ENCODE measurements at regions not wholly inside any gene's neighbourhood (a gene's known extent, or its start where the extent isn't known, plus 50 kb on each side); places are given as distances from the start of the nearest gene placed in this dataset.
"Not testable (repeated sequence)": the region's sequence is repeated elsewhere in the genome, so short reads cannot be mapped to it uniquely, and the experiment has no call there.

DNA sequence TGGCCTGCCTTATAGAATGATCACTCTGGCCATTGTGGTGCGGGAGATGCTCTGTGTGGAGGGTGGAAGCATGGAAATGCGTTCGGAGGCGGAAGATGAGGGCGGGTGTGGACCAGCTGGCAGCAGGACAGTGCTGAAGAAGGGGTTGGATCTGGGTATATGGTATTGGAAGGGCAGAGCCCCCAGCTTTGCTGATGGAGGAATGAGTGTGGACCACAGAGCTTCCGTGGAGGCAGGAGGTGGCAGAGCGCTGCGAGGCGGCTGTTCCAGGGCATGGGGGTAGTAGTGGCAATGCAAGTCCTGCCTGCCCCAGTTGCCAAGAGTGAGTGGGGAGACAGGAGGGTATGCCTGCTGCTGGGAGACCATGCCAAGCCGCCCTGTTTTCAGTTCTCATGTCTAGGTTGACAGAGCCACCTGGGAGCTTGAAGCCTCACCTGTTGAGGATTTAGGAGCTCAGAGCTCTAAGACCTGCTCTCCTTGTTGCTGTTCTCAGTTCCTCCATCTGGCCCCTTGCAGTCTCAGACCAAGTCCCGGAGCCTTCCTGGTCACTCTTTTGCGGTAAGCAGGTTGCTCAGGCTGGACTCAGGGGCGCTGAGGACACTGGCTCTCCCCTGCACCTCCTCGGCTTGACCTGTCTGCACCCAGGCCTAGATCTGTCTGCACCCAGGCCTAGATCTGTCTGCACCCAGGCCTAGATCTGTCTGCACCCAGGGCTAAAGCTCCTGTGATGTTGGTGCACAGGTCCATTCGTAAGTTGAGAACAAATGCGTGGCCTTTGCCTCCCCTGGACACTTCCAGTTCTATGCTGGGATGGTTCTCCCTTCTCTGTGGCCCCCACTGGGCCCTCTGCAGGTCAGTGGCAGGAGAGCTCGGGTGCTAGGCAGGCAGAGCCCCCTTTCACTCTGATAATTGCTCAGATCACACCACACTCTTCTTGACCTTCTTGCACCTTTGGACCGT lies 290.5 kb upstream of the HS6ST1 start:
- H3K4me3 ChIP-seq (ENCODE audit: low read depth, low read length) = no peak overlapping the region
- TF ChIP-seq, protein P1, sequence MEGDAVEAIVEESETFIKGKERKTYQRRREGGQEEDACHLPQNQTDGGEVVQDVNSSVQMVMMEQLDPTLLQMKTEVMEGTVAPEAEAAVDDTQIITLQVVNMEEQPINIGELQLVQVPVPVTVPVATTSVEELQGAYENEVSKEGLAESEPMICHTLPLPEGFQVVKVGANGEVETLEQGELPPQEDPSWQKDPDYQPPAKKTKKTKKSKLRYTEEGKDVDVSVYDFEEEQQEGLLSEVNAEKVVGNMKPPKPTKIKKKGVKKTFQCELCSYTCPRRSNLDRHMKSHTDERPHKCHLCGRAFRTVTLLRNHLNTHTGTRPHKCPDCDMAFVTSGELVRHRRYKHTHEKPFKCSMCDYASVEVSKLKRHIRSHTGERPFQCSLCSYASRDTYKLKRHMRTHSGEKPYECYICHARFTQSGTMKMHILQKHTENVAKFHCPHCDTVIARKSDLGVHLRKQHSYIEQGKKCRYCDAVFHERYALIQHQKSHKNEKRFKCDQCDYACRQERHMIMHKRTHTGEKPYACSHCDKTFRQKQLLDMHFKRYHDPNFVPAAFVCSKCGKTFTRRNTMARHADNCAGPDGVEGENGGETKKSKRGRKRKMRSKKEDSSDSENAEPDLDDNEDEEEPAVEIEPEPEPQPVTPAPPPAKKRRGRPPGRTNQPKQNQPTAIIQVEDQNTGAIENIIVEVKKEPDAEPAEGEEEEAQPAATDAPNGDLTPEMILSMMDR (conservative IDR thresholded peaks at IDR 0.05; ENCODE audit: low read depth, low read length) = no peak

DNA sequence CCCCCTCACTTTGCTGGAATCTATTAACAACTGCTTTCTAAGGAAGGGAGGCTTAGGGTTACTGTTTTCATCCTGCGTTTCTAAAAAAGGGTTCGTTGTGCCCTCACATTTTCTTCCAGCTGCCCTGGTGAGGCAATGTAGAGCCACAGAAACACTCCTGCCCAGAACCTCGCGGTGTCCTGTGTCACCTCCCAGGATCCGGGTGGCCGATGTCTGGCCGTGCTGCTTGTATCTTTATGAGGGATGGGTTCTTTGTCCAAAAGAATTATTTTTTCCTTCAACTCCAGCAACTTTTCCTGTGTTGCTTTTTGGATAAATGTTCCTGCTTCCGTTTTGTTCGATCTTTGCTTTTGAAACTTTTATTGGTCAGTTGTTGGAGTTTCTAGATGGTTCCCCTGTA lies 291.8 kb upstream of the HS6ST1 start:
- DNase-seq (ENCODE audit: low read depth) = no peak
- no peak overlapping the region for H3K4me3 ChIP-seq (ENCODE audit: low read depth, low read length)
- TF ChIP-seq, protein P1 (conservative IDR thresholded peaks at IDR 0.05; ENCODE audit: low read depth, low read length) = no peak

More for the DNA sequence above, 290.5 kb upstream of the HS6ST1 start:
- DNase-seq (ENCODE audit: low read depth) = no peak

DNA sequence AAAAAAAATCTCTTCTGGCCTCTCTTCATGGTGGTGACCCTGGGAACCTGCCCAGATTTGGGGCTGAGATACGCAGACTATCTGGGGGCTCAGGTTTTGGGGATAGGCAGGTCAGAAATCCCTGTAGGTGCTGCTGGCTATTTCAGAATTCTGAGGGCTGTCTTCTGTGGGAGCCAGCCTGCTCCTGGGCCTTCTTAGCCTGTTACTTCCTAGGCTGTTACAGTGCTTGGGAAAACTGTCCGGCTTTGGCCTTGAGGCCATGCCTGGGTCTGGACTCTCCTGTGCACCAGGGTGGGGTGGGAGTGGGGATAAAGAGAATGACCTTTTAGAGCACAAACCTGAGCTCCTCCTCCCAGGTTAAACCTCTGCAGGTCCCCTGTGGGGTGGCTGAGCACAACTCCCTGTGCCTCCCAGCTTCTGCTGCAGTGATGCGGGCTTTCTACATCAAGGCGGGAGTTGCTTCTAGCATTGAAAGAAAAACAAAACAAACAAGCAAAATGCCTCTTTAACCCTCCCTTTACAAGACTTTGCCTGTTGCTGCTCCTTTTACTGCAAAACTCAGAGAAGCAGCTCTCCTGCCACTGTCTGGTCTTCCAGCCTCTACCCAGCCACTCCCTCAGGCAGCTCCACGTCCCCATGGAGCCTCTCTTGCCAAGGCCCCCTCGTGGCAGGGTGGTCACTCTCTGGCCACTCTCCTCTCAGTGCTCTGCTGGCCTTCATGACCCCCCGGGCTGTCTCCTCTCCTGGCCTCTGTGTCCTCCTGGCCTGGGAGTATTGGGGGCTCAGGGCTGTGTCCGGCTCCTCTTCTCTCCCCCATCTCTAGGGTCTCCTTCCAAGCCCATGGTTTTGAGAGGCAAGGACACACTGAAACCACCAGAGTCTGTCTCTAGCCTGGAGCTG lies 293.0 kb upstream of the HS6ST1 start:
- TF ChIP-seq, protein P1 (conservative IDR thresholded peaks at IDR 0.05; ENCODE audit: low read depth, low read length) = no peak
- no peak overlapping the region for H3K4me3 ChIP-seq (ENCODE audit: low read depth, low read length)
- DNase-seq (ENCODE audit: low read depth) = no peak

DNA sequence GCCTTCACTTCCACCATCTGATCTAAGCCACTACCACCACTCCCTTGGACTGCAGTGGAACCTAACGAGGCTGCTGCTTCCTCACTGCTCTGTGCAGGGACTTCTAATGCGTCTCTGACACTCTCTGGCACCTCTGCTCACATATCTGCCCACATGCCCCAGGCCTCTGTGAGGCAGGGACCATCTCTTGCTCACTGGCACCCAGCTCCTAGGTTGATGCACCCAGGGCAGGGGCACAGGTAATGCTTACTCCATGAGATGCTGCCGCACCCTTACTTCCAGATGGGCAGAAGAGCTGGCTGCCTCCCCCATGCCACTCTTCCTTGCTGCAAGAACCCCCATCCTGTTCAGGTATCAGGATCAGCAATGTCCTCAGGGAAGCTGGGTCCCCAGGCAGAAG lies 294.0 kb upstream of the HS6ST1 start:
- no peak for DNase-seq (ENCODE audit: low read depth)
- TF ChIP-seq, protein P1 (conservative IDR thresholded peaks at IDR 0.05; ENCODE audit: low read depth, low read length) = no peak
- H3K4me3 ChIP-seq (ENCODE audit: low read depth, low read length) = no peak overlapping the region

DNA sequence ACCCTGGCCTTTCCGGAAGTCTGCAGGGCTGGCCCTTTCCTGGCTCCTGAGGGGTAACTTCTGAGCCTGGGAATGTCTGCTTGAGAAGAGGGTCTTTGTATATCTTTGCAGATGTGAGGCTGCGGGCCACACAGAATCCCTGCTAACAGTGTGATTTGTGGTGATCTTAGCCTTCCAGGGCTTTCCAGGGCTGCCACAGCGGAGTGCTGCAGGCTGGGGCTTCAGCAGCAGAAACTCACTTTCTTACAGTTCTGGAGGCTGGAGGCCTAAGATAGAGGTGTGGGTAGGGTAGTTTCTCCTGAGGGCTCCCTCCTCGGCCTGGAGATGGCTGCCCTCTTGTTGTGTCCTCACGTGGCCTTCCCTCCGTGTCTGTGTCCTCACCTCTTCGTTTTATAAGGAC lies 294.7 kb upstream of the HS6ST1 start:
- TF ChIP-seq, protein P1 (conservative IDR thresholded peaks at IDR 0.05; ENCODE audit: low read depth, low read length) = no peak
- no peak overlapping the region for H3K4me3 ChIP-seq (ENCODE audit: low read depth, low read length)
- DNase-seq (ENCODE audit: low read depth) = no peak

DNA sequence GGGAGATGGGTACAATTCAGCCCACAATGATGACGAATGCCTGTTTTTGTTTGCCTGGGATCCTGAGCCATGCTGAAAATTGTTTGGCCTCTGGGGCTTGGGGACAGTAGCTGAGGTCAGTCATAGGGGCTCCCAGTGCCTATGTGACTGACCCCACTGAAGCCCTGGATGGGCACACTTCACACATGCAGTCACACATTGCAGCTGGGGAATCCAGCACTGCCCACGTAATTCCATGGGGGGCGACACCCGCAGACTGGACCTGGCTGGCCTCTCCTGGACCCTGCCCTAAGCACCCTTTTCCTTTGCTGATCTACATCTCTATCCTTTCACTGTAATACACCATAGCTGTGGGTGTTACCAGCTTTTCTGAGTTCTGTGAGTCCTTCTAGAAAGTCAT lies 295.2 kb upstream of the HS6ST1 start:
- DNase-seq (ENCODE audit: low read depth) = no peak
- TF ChIP-seq, protein P1 (conservative IDR thresholded peaks at IDR 0.05; ENCODE audit: low read depth, low read length) = no peak

DNA sequence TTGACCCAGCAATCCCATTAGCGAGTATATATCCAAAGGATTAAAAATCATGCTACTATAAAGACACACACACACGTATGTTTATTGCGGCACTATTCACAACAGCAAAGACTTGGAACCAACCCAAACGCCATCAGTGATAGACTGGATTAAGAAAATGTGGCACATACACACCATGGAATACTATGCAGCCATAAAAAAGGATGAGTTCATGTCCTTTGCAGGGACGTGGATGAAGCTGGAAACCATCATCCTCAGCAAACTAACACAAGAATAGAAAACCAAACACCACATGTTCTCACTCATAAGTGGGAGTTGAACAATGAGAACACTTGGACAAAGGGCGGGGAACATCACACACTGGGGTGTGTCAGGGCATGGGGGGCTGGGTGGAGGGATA lies 296.2 kb upstream of the HS6ST1 start:
- not testable (repeated sequence) for H3K4me3 ChIP-seq (ENCODE audit: low read depth, low read length); DNase-seq (ENCODE audit: low read depth)

More for the DNA sequence above, 295.2 kb upstream of the HS6ST1 start:
- H3K4me3 ChIP-seq (ENCODE audit: low read depth, low read length) = no peak overlapping the region
